Uterus (tissue), 3 donors: ENCODE measurements at regions not wholly inside any gene's neighbourhood (a gene's known extent, or its start where the extent isn't known, plus 50 kb on each side); places are given as distances from the start of the nearest gene placed in this dataset. TPM values are rescaled to one million over a fixed set of nuclear protein-coding genes. Genes with fewer than 3 reads are reported as not detected.

Experiments used
- DNase-seq, 2 donors: peaks; one replicate each; pipeline ENCODE4 v3.0.0-alpha.2; 2019 to 2020
- H3K27ac ChIP-seq, 2 donors: fragments of 200-600 bp; sonication (generic); 1 replicate in 1 of 2; 2 replicates in 1 of 2; pipeline ENCODE4 v1.5.1; 2016 to 2018
- H3K27me3 ChIP-seq, 2 donors: fragments of 200-600 bp; sonication (generic); one replicate each; pipeline ENCODE4 v1.5.1; 2018 to 2019; ENCODE audit warnings: control low read depth in 1 of 2
- H3K36me3 ChIP-seq, 2 donors: fragments of 200-600 bp; sonication (generic); one replicate each; pipeline ENCODE4 v1.5.1; 2019; ENCODE audit warnings: control low read depth in 1 of 2
- H3K4me1 ChIP-seq, 2 donors: fragments of 200-600 bp; sonication (generic); one replicate each; pipeline ENCODE4 v1.5.1; 2018 to 2019; ENCODE audit warnings: control low read depth in 1 of 2
- H3K4me3 ChIP-seq, 2 donors: fragments of 200-600 bp; sonication (generic); 1 replicate in 1 of 2; 2 replicates in 1 of 2; pipeline ENCODE4 v1.5.1; 2018 to 2019; ENCODE audit warnings: mild to moderate bottlenecking in 1 of 2
- H3K9me3 ChIP-seq, 2 donors: fragments of 200-600 bp; sonication (generic); one replicate each; pipeline ENCODE4 v1.5.1; 2019; ENCODE audit warnings: control low read depth in 1 of 2
- CTCF ChIP-seq, 4 experiments: fragments of 200-600 bp in 2 of 4; fragments of 450-650 bp in 2 of 4; sonication (generic) in 2 of 4; IDR thresholded peaks; one replicate each; pipeline ENCODE4 v1.5.1; 2016 to 2019; ENCODE audit warnings: antibody characterized with exemption in 4 of 4, mild to moderate bottlenecking in 2 of 4, moderate library complexity in 1 of 4
- POLR2A ChIP-seq, 2 donors: fragments of 450-650 bp; IDR thresholded peaks; one replicate each; pipeline ENCODE4 v1.6.1; 2016; ENCODE audit warnings: antibody characterized with exemption in 2 of 2, mild to moderate bottlenecking in 1 of 2, moderate library complexity in 1 of 2
- intact Hi-C: fragments of 100-400 bp; cut with DNase I; formaldehyde crosslinking; loops from one replicate; pipeline ENCODE4 v1.15.1; 2023; ENCODE audit warnings: low total_unique reads
- small RNA-seq: library from RNA; depleted of rRNA; stranded (forward); fragments of <200 nt; gene quantifications from one replicate; pipeline ENCODE3, GENCODE V24; 2016
- donor health status: DM: yes; HTN: yes; CAD: no.

GRCh38 chr19:32289566-32290210, 55.7 kb upstream of the ZNF507 start:
- peaks cover 0 to 3% of the 10 kb centered on the region in 2 donors for H3K4me1 ChIP-seq
- DNase-seq, result no peak
- H3K36me3 ChIP-seq, result no peaks in the 10 kb centered on the region
- intact Hi-C loops, result no loop called here
- no peaks in the 10 kb centered on the region for H3K27me3 ChIP-seq
- no peak overlapping the region for H3K4me3 ChIP-seq
- TF ChIP-seq CTCF (IDR thresholded peaks at IDR 0.05) (no peak), POLR2A (IDR thresholded peaks at IDR 0.05) (no peak)
- no peak overlapping the region for H3K27ac ChIP-seq
- H3K9me3 ChIP-seq, result no peaks in the 10 kb centered on the region

DNA sequence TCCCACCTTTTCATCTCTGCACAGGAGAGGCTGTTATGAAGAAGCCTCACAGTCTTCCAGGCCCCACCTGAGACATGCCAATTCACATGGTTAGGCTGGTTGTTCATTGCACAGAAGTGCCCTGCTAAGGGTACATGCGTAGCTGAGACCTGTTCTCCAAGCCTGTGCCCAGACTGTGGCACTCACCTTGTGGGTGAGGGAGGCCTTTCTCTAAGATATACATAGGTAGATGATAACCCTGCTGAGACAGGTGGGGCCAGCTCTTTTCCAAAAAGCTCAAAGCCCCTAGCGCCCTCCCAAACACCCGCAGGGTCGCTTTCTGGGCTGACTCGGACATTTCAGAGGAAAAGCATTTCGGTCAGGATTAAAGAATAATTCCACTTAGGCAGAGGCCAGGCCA, 53.5 kb upstream of the ZNF507 start:
- DNase-seq, result no peak
- TF ChIP-seq CTCF (IDR thresholded peaks at IDR 0.05) (no peak), POLR2A (IDR thresholded peaks at IDR 0.05) (no peak)

DNA sequence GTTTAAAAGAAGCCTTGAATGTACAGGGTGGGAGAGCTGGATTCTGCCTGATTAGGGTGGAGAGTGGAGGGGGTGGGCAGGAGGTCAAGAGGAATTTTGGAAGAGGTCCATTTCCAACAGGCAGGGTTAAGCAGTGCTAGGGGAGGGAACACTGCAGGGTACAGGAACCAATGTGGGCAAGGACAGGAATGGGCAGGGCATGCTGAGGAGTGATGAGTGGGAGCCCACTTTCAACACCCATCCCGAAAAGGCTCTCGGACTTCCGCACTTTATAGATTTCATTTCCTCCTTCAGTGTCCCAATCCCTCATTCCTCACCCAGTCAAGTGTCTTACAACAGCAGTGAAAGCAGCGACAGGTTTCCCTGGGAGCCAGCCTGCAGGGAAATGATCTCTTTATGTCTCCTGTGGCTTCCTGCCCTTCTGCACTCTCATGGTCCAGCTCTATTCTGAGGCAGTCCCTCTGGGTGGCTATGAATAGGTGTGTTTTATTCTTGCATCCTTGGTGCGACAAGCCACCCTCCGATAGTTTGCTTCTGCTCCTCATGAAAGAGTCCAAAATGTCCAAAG, 50.5 kb upstream of the ZNF507 start:
- Histone ChIP-seq H3K4me3 (no peak overlapping the region), H3K27ac (no peak overlapping the region), H3K36me3 (no peaks in the 10 kb centered on the region), H3K27me3 (no peaks in the 10 kb centered on the region), H3K4me1 (no peaks in the 10 kb centered on the region), H3K9me3 (no peaks in the 10 kb centered on the region)
- intact Hi-C loops, result no loop called here
- DNase-seq, result no peak
- no peak for TF ChIP-seq POLR2A (IDR thresholded peaks at IDR 0.05)
- no peak for TF ChIP-seq CTCF (IDR thresholded peaks at IDR 0.05)

More for the DNA sequence above, 53.5 kb upstream of the ZNF507 start:
- Histone ChIP-seq H3K4me1 (peaks cover 0 to 3% of the 10 kb centered on the region in 2 donors), H3K27ac (no peak overlapping the region), H3K4me3 (no peak overlapping the region), H3K27me3 (no peaks in the 10 kb centered on the region), H3K9me3 (no peaks in the 10 kb centered on the region), H3K36me3 (no peaks in the 10 kb centered on the region)
- intact Hi-C loops, result no loop called here

Small RNAs in the stretch of these regions (small RNA-seq; reads per million reads assigned to genes)
- gene AC011456.1 (not detected), gene RNA5SP471 (not detected), gene RNA5SP472 (not detected), gene RNU6-967P (not detected)
